K562 (cell line): ENCODE measurements at regions not wholly inside any gene's neighbourhood (a gene's known extent, or its start where the extent isn't known, plus 50 kb on each side); places are given as distances from the start of the nearest gene placed in this dataset.

Experiments
- ATF1 ChIP-seq, 2 experiments: fragments of 450-650 bp in 1 of 2; IDR thresholded peaks; 2 replicates each; pipeline ENCODE4 v1.6.1; 2016; ENCODE audit warnings: missing compliant biosample characterization in 1 of 2, missing genetic modification characterization in 1 of 2
- CBX3 ChIP-seq, 2 experiments: IDR thresholded peaks; 1 replicate in 1 of 2; 2 replicates in 1 of 2; pipeline ENCODE4 v1.6.1; 2012; ENCODE audit warnings: inconsistent platforms in 2 of 2, low read length in 2 of 2, borderline replicate concordance in 1 of 2, control low read depth in 1 of 2
- EP300 ChIP-seq: IDR thresholded peaks from 2 replicates; pipeline ENCODE4 v1.6.1; 2012; ENCODE audit warnings: low read length, improper control_type of control experiment
- KDM1A ChIP-seq, 2 experiments: fragments of 450-650 bp; IDR thresholded peaks; 2 replicates each; pipeline ENCODE4 v1.6.1; 2016; ENCODE audit warnings: mild to moderate bottlenecking in 2 of 2
- NR2C2 ChIP-seq, 2 experiments: fragments of 200-800 bp in 1 of 2; sonication (Bioruptor generic) in 1 of 2; sonication (generic) in 1 of 2; formaldehyde crosslinking in 1 of 2; IDR thresholded peaks; 2 replicates each; pipeline versions ENCODE4 v1.6.1 to v1.8.0; 2016 to 2022; ENCODE audit warnings: mild to moderate bottlenecking in 1 of 2, missing compliant biosample characterization in 1 of 2, missing genetic modification characterization in 1 of 2, missing genetic modification reagents in 1 of 2
- PHF21A ChIP-seq: fragments of 450-650 bp; IDR thresholded peaks from 2 replicates; pipeline ENCODE4 v1.6.1; 2017; ENCODE audit warnings: low read depth, borderline replicate concordance
- TARDBP ChIP-seq: fragments of 450-650 bp; IDR thresholded peaks from 2 replicates; pipeline ENCODE4 v1.6.1; 2016
- TF ChIP-seq, protein P1 (sequence below), 3 experiments: IDR thresholded peaks in 2 of 3; conservative IDR thresholded peaks in 1 of 3; 2 replicates each; pipeline ENCODE4 v1.5.1; 2011 to 2012; ENCODE audit warnings: low read length in 3 of 3, mild to moderate bottlenecking in 3 of 3, control low read depth in 2 of 3, improper control_type of control experiment in 1 of 3, inconsistent platforms in 1 of 3, low read depth in 1 of 3, mixed read lengths in 1 of 3, moderate library complexity in 1 of 3; ENCODE audit not compliant: insufficient read depth in 2 of 3
- TF ChIP-seq, protein P2 (sequence below): sonication (generic); formaldehyde crosslinking; IDR thresholded peaks from 2 replicates; pipeline ENCODE4 v1.8.0; 2022; ENCODE audit warnings: mild to moderate bottlenecking, low read depth, missing genetic modification reagents

DNA sequence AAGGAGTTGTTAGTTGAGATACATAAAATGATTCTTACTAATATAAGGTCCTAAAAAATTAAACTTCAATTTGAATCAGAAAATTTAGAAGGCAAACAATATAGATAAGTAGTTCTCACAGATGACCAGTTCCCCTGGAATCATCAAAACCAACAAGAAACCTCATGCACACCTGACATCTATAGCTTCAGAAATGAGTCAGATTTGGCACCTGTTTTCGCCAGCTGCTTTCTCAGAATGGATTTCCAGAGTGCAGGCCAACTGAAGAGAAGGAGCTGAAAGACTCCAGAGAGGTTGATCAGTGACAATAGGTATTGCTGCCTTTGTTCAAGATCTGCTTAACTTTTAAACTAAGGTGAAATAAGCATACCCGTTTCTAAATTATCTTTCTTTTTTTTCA is 192.4 kb downstream of the RDH14 start:
- TF ChIP-seq CBX3 (IDR thresholded peaks at IDR 0.05; ENCODE audit: borderline replicate concordance in 1 of 2, low read length in 2 of 2): no peak
- TF ChIP-seq ATF1 (CRISPR knock-in tag; IDR thresholded peaks at IDR 0.05): no peak
- no peak for TF ChIP-seq ATF1 (tag; IDR thresholded peaks at IDR 0.05)
- TF ChIP-seq, protein P1, sequence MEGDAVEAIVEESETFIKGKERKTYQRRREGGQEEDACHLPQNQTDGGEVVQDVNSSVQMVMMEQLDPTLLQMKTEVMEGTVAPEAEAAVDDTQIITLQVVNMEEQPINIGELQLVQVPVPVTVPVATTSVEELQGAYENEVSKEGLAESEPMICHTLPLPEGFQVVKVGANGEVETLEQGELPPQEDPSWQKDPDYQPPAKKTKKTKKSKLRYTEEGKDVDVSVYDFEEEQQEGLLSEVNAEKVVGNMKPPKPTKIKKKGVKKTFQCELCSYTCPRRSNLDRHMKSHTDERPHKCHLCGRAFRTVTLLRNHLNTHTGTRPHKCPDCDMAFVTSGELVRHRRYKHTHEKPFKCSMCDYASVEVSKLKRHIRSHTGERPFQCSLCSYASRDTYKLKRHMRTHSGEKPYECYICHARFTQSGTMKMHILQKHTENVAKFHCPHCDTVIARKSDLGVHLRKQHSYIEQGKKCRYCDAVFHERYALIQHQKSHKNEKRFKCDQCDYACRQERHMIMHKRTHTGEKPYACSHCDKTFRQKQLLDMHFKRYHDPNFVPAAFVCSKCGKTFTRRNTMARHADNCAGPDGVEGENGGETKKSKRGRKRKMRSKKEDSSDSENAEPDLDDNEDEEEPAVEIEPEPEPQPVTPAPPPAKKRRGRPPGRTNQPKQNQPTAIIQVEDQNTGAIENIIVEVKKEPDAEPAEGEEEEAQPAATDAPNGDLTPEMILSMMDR (IDR thresholded peaks at IDR 0.05 in 2 of 3, conservative IDR thresholded peaks at IDR 0.05 in 1 of 3; ENCODE audit: insufficient read depth in 2 of 3, low read depth in 1 of 3, low read length in 3 of 3): no peak
- TF ChIP-seq, protein P2, sequence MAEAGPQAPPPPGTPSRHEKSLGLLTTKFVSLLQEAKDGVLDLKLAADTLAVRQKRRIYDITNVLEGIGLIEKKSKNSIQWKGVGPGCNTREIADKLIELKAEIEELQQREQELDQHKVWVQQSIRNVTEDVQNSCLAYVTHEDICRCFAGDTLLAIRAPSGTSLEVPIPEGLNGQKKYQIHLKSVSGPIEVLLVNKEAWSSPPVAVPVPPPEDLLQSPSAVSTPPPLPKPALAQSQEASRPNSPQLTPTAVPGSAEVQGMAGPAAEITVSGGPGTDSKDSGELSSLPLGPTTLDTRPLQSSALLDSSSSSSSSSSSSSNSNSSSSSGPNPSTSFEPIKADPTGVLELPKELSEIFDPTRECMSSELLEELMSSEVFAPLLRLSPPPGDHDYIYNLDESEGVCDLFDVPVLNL (CRISPR knock-in tag): no peak
- TF ChIP-seq TARDBP: no peak
- TF ChIP-seq PHF21A: no peak
- TF ChIP-seq KDM1A (IDR thresholded peaks at IDR 0.05): no peak
- no peak for TF ChIP-seq EP300
- TF ChIP-seq NR2C2 (CRISPR knock-in tag; IDR thresholded peaks at IDR 0.05): no peak
- TF ChIP-seq NR2C2 (tag; IDR thresholded peaks at IDR 0.05): no peak
